ENCODE measurements at regions not wholly inside any gene's neighbourhood (a gene's known extent, or its start where the extent isn't known, plus 50 kb on each side); places are given as distances from the start of the nearest gene placed in this dataset.

- 29% methylated on average over 2 of the region's 2 CpGs for WGBS (ENCODE audit: low lambda C conversion rate)
- ChIA-PET POLR2A (no interaction called here), CTCF (ENCODE audit: low intra/inter-chr PET ratio, low total read pairs) (no interaction called here)
- DNase-seq (ENCODE audit: low spot score), result no peak
- H3K36me3 ChIP-seq (replicated peaks in 1 of 2; ENCODE audit: control insufficient read depth in 1 of 2, insufficient read depth in 2 of 2, low read length in 2 of 2), result no peaks in the 10 kb centered on the region
- H3K4me1 ChIP-seq (ENCODE audit: insufficient read depth, low read length), result no peaks in the 10 kb centered on the region
- no peak for FAIRE-seq
- no peak for ATAC-seq
- no peaks in the 10 kb centered on the region for H4K20me1 ChIP-seq (ENCODE audit: insufficient read depth, low read length)
- H3K27me3 ChIP-seq (ENCODE audit: control insufficient read depth in 1 of 2, insufficient read depth in 2 of 2, low read length in 2 of 2), result no peaks in the 10 kb centered on the region; a peak in 1 of 5 replicates
- H3K4me2 ChIP-seq (ENCODE audit: low read depth, low read length), result no peak overlapping the region
- BruUV-seq (replicated peaks), result no TSS peak
- H3K27ac ChIP-seq (ENCODE audit: extremely low read length, insufficient read depth, low read length), result no peak overlapping the region
- TF ChIP-seq NONO (IDR thresholded peaks at IDR 0.05), result peak; percentile 93; the same call in 1 of the 2 replicates
- TF ChIP-seq NONO (CRISPR knock-in tag; conservative IDR thresholded peaks at IDR 0.05), result no peak
- TF ChIP-seq PAXIP1 (CRISPR knock-in tag; conservative IDR thresholded peaks at IDR 0.05), result no peak
- TF ChIP-seq PLRG1 (conservative IDR thresholded peaks at IDR 0.05), result 0 out of 2 replicates have a peak, but pooled peaks have one; percentile 64
- TF ChIP-seq SOX6 (IDR thresholded peaks at IDR 0.05), result 0 out of 2 replicates have a peak, but pooled peaks have one; percentile 39
- TF ChIP-seq SOX6 (CRISPR knock-in tag; IDR thresholded peaks at IDR 0.05), result no peak
- TF ChIP-seq KLF6 (CRISPR knock-in tag; IDR thresholded peaks at IDR 0.05), result no peak
- TF ChIP-seq ZNF337 (CRISPR knock-in tag; IDR thresholded peaks at IDR 0.05; ENCODE audit: borderline replicate concordance, low read depth), result no peak
- peak; percentile 60; the same call in 1 of the 2 replicates for TF ChIP-seq IKZF1 (IDR thresholded peaks at IDR 0.05)
- no peak for TF ChIP-seq TBL1XR1 (IDR thresholded peaks at IDR 0.05; ENCODE audit: borderline replicate concordance, low read length, partially characterized antibody)
- no peak for TF ChIP-seq SNAI1 (CRISPR knock-in tag; IDR thresholded peaks at IDR 0.05; ENCODE audit: borderline replicate concordance)
- TF ChIP-seq NFRKB (IDR thresholded peaks at IDR 0.05), result 0 out of 2 replicates have a peak, but pooled peaks have one; percentile 8
- TF ChIP-seq PHB2 (IDR thresholded peaks at IDR 0.05; ENCODE audit: partially characterized antibody), result peak; percentile 21
- no peaks in the 10 kb centered on the region for H3K79me2 ChIP-seq (ENCODE audit: insufficient read depth, low read length)
- H3K4me3 ChIP-seq (replicated peaks in 1 of 3; ENCODE audit: insufficient read depth in 1 of 3, low read depth in 2 of 3, low read length in 3 of 3), result no peak overlapping the region
- no peaks in the 10 kb centered on the region for H3K9me3 ChIP-seq (ENCODE audit: low read length)
- no peak overlapping the region for H2AFZ ChIP-seq (ENCODE audit: low read length)
- H3K9ac ChIP-seq (ENCODE audit: insufficient read depth, low read depth, low read length), result no peak overlapping the region
- in situ Hi-C loops (cut with HindIII; ENCODE audit: extremely low pct_ligation_motif_present, low pct_unique_long_range_greater_than_20kb), result no loop called here
- intact Hi-C loops (cut with micrococcal nuclease; ENCODE audit: unreplicated experiment), result no loop called here
Measured at GRCh38 chr2:236738896-236739295, 169.3 kb downstream of the ACKR3 start.

Measured in HepG2 (cell line).